GM23338 (cell line): ENCODE measurements at regions not wholly inside any gene's neighbourhood (a gene's known extent, or its start where the extent isn't known, plus 50 kb on each side); places are given as distances from the start of the nearest gene placed in this dataset.

Experiments used
- ATAC-seq: fragments of 200-7000 bp; cut with Tn5 transposase; 3 replicates; pipeline ENCODE4 v1.9.1; 2020
- DNase-seq: peaks from one replicate; pipeline ENCODE4 v3.0.0-alpha.2; 2015; ENCODE audit warnings: low spot score
- H2AFZ ChIP-seq: fragments of 200-600 bp; sonication (generic); 2 replicates; pipeline ENCODE4 v1.8.0; 2016; ENCODE audit warnings: antibody characterized with exemption, mild to moderate bottlenecking, moderate library complexity
- H3F3A ChIP-seq: fragments of 200-600 bp; sonication (generic); replicated peaks from 2 replicates; pipeline ENCODE4 v1.8.0; 2017; ENCODE audit warnings: antibody characterized with exemption, mixed run types, low read depth
- H3K27ac ChIP-seq: fragments of 200-600 bp; sonication (generic); 2 replicates; pipeline ENCODE4 v1.6.1; 2016; ENCODE audit warnings: low read depth
- H3K27me3 ChIP-seq: fragments of 200-600 bp; sonication (generic); 2 replicates; pipeline ENCODE4 v1.8.0; 2016; ENCODE audit warnings: mild to moderate bottlenecking, mixed run types, moderate library complexity; ENCODE audit not compliant: insufficient read depth
- H3K36me3 ChIP-seq: fragments of 200-600 bp; sonication (generic); 2 replicates; pipeline ENCODE4 v1.8.0; 2016; ENCODE audit warnings: mild to moderate bottlenecking; ENCODE audit not compliant: insufficient read depth
- H3K4me1 ChIP-seq: fragments of 200-600 bp; sonication (generic); 2 replicates; pipeline ENCODE4 v1.8.0; 2016; ENCODE audit warnings: mild to moderate bottlenecking, moderate library complexity; ENCODE audit not compliant: insufficient read depth
- H3K4me2 ChIP-seq: fragments of 200-600 bp; sonication (generic); 2 replicates; pipeline ENCODE4 v1.7.1; 2017; ENCODE audit warnings: mixed run types
- H3K4me3 ChIP-seq: fragments of 200-600 bp; sonication (generic); 2 replicates; pipeline ENCODE4 v1.6.1; 2016; ENCODE audit warnings: mixed run types
- H3K79me2 ChIP-seq: fragments of 200-600 bp; sonication (generic); replicated peaks from 2 replicates; pipeline ENCODE4 v1.8.0; 2017; ENCODE audit warnings: mild to moderate bottlenecking; ENCODE audit not compliant: insufficient read depth
- H3K9me2 ChIP-seq: fragments of 200-600 bp; sonication (generic); 2 replicates; pipeline ENCODE4 v1.8.0; 2017; ENCODE audit not compliant: insufficient read depth
- H4K20me1 ChIP-seq: fragments of 200-600 bp; sonication (generic); replicated peaks from 2 replicates; pipeline ENCODE4 v1.8.0; 2017; ENCODE audit warnings: mild to moderate bottlenecking; ENCODE audit not compliant: insufficient read depth
- H3K27ac Mint-ChIP-seq: 2 replicates; pipeline ENCODE4 v1.8.0; 2020; ENCODE audit warnings: inconsistent platforms, mild to moderate bottlenecking, moderate library complexity, mixed read lengths
- H3K27me3 Mint-ChIP-seq: 3 replicates; pipeline ENCODE4 v1.8.0; 2022; ENCODE audit warnings: low read depth, mild to moderate bottlenecking, moderate library complexity, mixed read lengths, inconsistent platforms; ENCODE audit not compliant: insufficient read depth, poor library complexity
- H3K36me3 Mint-ChIP-seq: 3 replicates; pipeline ENCODE4 v1.8.0; 2021; ENCODE audit warnings: low read depth, mild to moderate bottlenecking, inconsistent platforms, moderate library complexity, mixed read lengths
- H3K4me1 Mint-ChIP-seq: 3 replicates; pipeline ENCODE4 v1.8.0; 2020; ENCODE audit warnings: mild to moderate bottlenecking, inconsistent platforms, mixed read lengths
- H3K4me3 Mint-ChIP-seq: 3 replicates; pipeline ENCODE4 v1.8.0; 2021; ENCODE audit warnings: moderate library complexity, mild to moderate bottlenecking, inconsistent platforms, mixed read lengths
- H3K9me3 Mint-ChIP-seq: 3 replicates; pipeline ENCODE4 v1.8.0; 2020; ENCODE audit warnings: moderate library complexity, mild to moderate bottlenecking, inconsistent platforms, mixed read lengths
- CREB1 ChIP-seq: fragments of 250-450 bp; sonication (Bioruptor Pico); IDR thresholded peaks from 2 replicates; pipeline ENCODE4 v1.5.0; 2020; ENCODE audit warnings: low read depth, mild to moderate bottlenecking, moderate library complexity
- CTCF ChIP-seq, 2 experiments: fragments of 200-600 bp in 1 of 2; sonication (generic) in 1 of 2; conservative IDR thresholded peaks; 2 replicates each; pipeline versions ENCODE4 v1.5.1 to v1.6.1; 2016 to 2017; ENCODE audit warnings: antibody characterized with exemption in 2 of 2, low read depth in 2 of 2, mild to moderate bottlenecking in 2 of 2, moderate library complexity in 1 of 2
- ETS1 ChIP-seq: IDR thresholded peaks from 2 replicates; pipeline ENCODE4 v1.6.1; 2016; ENCODE audit warnings: antibody characterized with exemption
- EZH2 ChIP-seq: fragments of 200-600 bp; sonication (generic); IDR thresholded peaks from one replicate; pipeline ENCODE4 v1.8.0; 2017; ENCODE audit warnings: antibody characterized with exemption, mild to moderate bottlenecking, low read depth; ENCODE audit not compliant: unreplicated experiment
- EZH2phosphoT487 ChIP-seq: fragments of 200-600 bp; sonication (generic); IDR thresholded peaks from one replicate; pipeline ENCODE4 v1.8.1; 2018; ENCODE audit warnings: antibody characterized with exemption; ENCODE audit not compliant: unreplicated experiment
- JUNB ChIP-seq: IDR thresholded peaks from one replicate; pipeline ENCODE4 v1.6.1; 2016; ENCODE audit warnings: antibody characterized with exemption; ENCODE audit not compliant: unreplicated experiment
- NANOG ChIP-seq: IDR thresholded peaks from 2 replicates; pipeline ENCODE4 v1.6.1; 2016; ENCODE audit warnings: antibody characterized with exemption, borderline replicate concordance
- REST ChIP-seq: IDR thresholded peaks from one replicate; pipeline ENCODE4 v1.6.1; 2018; ENCODE audit warnings: antibody characterized with exemption; ENCODE audit not compliant: unreplicated experiment
- STAT1 ChIP-seq: IDR thresholded peaks from one replicate; pipeline ENCODE4 v1.6.1; 2016; ENCODE audit warnings: antibody characterized with exemption; ENCODE audit not compliant: unreplicated experiment
- ZNF114 ChIP-seq: fragments of 250-450 bp; sonication (Bioruptor Pico); IDR thresholded peaks from 2 replicates; pipeline ENCODE4 v1.5.0; 2020; ENCODE audit warnings: mild to moderate bottlenecking, moderate library complexity
- ZNF331 ChIP-seq: fragments of 250-450 bp; sonication (Bioruptor Pico); IDR thresholded peaks from 2 replicates; pipeline ENCODE4 v1.5.0; 2020; ENCODE audit warnings: low read depth, mild to moderate bottlenecking, moderate library complexity

GRCh38 chr2:136248907-136249306 lies 131.0 kb upstream of the CXCR4 start (continued):
- TF ChIP-seq CTCF (conservative IDR thresholded peaks at IDR 0.05; ENCODE audit: low read depth in 2 of 2) (no peak), EZH2phosphoT487 (no peak)

GRCh38 chr2:136248242-136248641 lies 130.3 kb upstream of the CXCR4 start:
- Mint-ChIP-seq H3K36me3 (no peaks in the 10 kb centered on the region), H3K4me1 (peaks cover 11% of the 10 kb centered on the region), H3K27ac (no peak overlapping the region), H3K4me3 (no peak overlapping the region), H3K9me3 (no peaks in the 10 kb centered on the region; the same call in 2 of the 3 replicates), H3K27me3 (peaks cover 12% of the 10 kb centered on the region)
- Histone ChIP-seq H3K4me3 (no peak overlapping the region), H3F3A (no peaks in the 10 kb centered on the region), H4K20me1 (no peaks in the 10 kb centered on the region), H2AFZ (no peak overlapping the region), H3K36me3 (no peaks in the 10 kb centered on the region), H3K9me2 (peaks cover 9% of the 10 kb centered on the region; the same call in 1 of the 2 replicates), H3K79me2 (no peaks in the 10 kb centered on the region), H3K27me3 (no peaks in the 10 kb centered on the region), H3K4me1 (peaks cover 9% of the 10 kb centered on the region; the same call in 1 of the 2 replicates), H3K27ac (no peak overlapping the region), H3K4me2 (no peak overlapping the region)
- DNase-seq (no peak), ATAC-seq (no peak)
- no peak for TF ChIP-seq ZNF114 (CRISPR knock-in tag)
- no peak for TF ChIP-seq CTCF (conservative IDR thresholded peaks at IDR 0.05; ENCODE audit: low read depth in 2 of 2)
- TF ChIP-seq JUNB, result no peak
- no peak for TF ChIP-seq NANOG
- TF ChIP-seq EZH2phosphoT487, result no peak
- TF ChIP-seq REST, result no peak
- TF ChIP-seq CREB1 (CRISPR knock-in tag), result no peak
- TF ChIP-seq STAT1, result no peak
- no peak for TF ChIP-seq ZNF331 (CRISPR knock-in tag)
- TF ChIP-seq EZH2, result no peak
- no peak for TF ChIP-seq ETS1
